DMS53 treated with DMSO at 0.1 percent for 48 hours (cell line): ENCODE measurements at regions not wholly inside any gene's neighbourhood (a gene's known extent, or its start where the extent isn't known, plus 50 kb on each side); places are given as distances from the start of the nearest gene placed in this dataset.

Source experiments
- DNase-seq: peaks from one replicate; lab custom pipeline; 2025; ENCODE audit not compliant: unreplicated experiment; lab: John Stamatoyannopoulos, UW

GRCh38 chr7:45511721-45512597 is 62.2 kb upstream of the ADCY1 start:
- no peak for DNase-seq

DNA sequence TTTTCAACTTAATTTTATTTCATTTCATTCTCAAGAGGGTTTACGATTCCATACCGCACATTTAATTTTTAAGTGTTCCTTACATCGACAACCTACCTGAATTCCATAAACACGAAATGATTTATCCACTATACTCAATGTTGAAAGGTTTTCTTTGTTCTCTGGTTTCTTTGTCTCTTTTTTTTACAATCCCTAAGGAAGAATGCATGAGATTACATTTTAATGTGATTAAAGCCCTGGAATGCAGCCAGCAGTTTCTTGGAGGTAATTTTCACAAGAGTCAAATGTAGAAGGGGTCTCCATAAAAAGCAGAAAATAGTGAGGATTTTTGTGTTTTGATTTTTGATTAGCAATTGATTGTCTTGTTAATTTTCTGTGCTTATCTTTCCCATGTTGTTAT is 59.2 kb upstream of the ADCY1 start:
- DNase-seq: no peak

DNA sequence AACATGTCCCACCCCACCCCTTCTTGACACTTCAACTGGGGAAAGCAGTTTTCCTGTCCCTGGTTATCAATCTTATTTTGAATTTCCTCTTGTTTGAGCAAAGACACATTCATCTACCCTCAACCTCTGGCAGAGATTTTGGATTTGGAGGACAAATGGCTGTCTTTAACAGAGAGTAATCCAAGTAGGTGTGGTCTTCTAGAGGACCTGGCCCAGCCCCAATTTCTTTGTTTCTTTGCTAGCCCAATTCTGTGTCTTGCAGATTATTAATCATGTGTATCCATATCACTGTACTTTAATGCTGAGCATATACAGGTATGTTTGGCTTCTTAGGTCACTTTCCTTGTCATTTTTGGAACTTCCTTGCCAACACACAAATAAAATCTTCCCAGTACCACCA is 58.8 kb upstream of the ADCY1 start:
- DNase-seq: no peak
